ENCODE measurements at regions not wholly inside any gene's neighbourhood (a gene's known extent, or its start where the extent isn't known, plus 50 kb on each side); places are given as distances from the start of the nearest gene placed in this dataset.
A peak's percentile ranks its signal among the peaks of the same experiment; 100 is the strongest.

DNA sequence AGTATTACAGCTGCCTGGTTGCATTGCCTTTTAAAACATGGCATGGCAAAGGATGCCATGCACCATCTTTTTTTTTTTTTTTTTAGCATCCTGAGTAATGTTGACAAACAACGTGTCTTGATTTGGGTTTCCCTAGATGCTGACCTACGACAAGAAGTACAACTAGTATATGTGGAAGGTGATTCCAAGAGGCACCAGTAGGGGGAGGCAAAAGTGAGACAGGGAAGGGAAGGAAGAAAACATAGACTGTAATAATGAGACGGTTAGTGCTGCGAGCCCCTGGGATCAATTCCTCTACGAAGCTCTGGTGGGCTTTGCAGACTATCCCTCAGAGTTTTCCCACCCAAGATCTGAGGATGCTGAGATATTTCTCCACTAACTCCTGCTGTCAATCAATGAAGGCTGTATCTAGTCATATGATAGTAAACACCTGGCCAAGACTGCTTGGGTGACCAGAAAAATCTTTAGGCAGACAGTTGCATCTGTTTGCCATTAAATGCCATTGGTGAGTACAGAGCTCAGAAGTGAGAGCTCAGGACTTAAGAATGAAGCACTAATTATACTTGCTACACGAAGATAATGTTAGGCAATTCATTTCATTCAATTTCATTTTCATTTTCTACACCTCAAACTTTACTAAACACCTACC lies 458.6 kb upstream of the GOT2 start:
- Histone ChIP-seq H3K36me3 (ENCODE audit: control insufficient read depth, low read length) (no peaks in the 10 kb centered on the region), H3K27me3 (ENCODE audit: control insufficient read depth, low read length) (no peaks in the 10 kb centered on the region), H3K4me1 (ENCODE audit: control insufficient read depth, low read length) (no peaks in the 10 kb centered on the region), H4K20me1 (ENCODE audit: control insufficient read depth, insufficient read depth, low read depth, low read length) (no peaks in the 10 kb centered on the region), H3K9me2 (replicated peaks; ENCODE audit: control insufficient read depth, low read length) (no peaks in the 10 kb centered on the region), H3K27ac (ENCODE audit: low read depth, low read length) (no peak overlapping the region), H3K4me3 (ENCODE audit: low read length) (no peak overlapping the region), H3F3A (ENCODE audit: control insufficient read depth, insufficient read depth) (no peaks in the 10 kb centered on the region), H3K4me2 (ENCODE audit: low read length) (no peak overlapping the region), H3K9me3 (ENCODE audit: control insufficient read depth, insufficient read depth, low read length) (no peaks in the 10 kb centered on the region), H3K79me2 (ENCODE audit: control insufficient read depth, low read length) (no peaks in the 10 kb centered on the region)
- no peak for TF ChIP-seq EZH2phosphoT487 (IDR thresholded peaks at IDR 0.05; ENCODE audit: borderline replicate concordance, low read length)
- TF ChIP-seq, protein P1, sequence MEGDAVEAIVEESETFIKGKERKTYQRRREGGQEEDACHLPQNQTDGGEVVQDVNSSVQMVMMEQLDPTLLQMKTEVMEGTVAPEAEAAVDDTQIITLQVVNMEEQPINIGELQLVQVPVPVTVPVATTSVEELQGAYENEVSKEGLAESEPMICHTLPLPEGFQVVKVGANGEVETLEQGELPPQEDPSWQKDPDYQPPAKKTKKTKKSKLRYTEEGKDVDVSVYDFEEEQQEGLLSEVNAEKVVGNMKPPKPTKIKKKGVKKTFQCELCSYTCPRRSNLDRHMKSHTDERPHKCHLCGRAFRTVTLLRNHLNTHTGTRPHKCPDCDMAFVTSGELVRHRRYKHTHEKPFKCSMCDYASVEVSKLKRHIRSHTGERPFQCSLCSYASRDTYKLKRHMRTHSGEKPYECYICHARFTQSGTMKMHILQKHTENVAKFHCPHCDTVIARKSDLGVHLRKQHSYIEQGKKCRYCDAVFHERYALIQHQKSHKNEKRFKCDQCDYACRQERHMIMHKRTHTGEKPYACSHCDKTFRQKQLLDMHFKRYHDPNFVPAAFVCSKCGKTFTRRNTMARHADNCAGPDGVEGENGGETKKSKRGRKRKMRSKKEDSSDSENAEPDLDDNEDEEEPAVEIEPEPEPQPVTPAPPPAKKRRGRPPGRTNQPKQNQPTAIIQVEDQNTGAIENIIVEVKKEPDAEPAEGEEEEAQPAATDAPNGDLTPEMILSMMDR (IDR thresholded peaks at IDR 0.05; ENCODE audit: low read depth, low read length, poor library complexity, severe bottlenecking) = peak; percentile 62

GRCh38 chr16:59190731-59191130 lies 456.6 kb upstream of the GOT2 start:
- Histone ChIP-seq H3K9me3 (ENCODE audit: control insufficient read depth, insufficient read depth, low read length) (no peaks in the 10 kb centered on the region), H3K36me3 (ENCODE audit: control insufficient read depth, low read length) (no peaks in the 10 kb centered on the region), H3K4me3 (ENCODE audit: low read length) (no peak overlapping the region), H3K79me2 (ENCODE audit: control insufficient read depth, low read length) (no peaks in the 10 kb centered on the region), H3K4me2 (ENCODE audit: low read length) (no peak overlapping the region), H3K27me3 (ENCODE audit: control insufficient read depth, low read length) (no peaks in the 10 kb centered on the region), H4K20me1 (ENCODE audit: control insufficient read depth, insufficient read depth, low read depth, low read length) (no peaks in the 10 kb centered on the region), H3K9me2 (replicated peaks; ENCODE audit: control insufficient read depth, low read length) (no peaks in the 10 kb centered on the region), H3F3A (ENCODE audit: control insufficient read depth, insufficient read depth) (no peaks in the 10 kb centered on the region), H3K27ac (ENCODE audit: low read depth, low read length) (no peak overlapping the region), H3K4me1 (ENCODE audit: control insufficient read depth, low read length) (no peaks in the 10 kb centered on the region)
- TF ChIP-seq EZH2phosphoT487 (IDR thresholded peaks at IDR 0.05; ENCODE audit: borderline replicate concordance, low read length) = no peak
- TF ChIP-seq, protein P1 (IDR thresholded peaks at IDR 0.05; ENCODE audit: low read depth, low read length, poor library complexity, severe bottlenecking) = no peak

DNA sequence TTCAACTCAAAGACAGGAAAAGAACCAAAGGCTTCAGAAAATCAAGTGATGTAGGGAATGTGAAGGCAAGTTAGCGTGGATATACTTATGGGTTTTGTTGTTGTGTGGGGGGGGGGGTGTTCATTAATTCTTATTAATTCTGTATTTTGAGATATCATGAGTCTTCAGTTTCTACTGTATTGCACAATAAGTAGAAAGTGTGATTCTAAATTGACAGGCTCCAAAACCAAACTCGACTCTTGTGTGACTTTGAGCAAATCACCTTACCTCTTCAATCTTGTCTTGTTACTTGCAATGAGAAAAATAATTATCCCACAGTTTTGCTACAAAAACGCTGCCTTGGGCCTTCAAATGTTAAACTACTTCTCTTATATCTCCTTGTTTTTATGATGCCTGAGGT lies 453.9 kb upstream of the GOT2 start:
- TF ChIP-seq, protein P1 (IDR thresholded peaks at IDR 0.05; ENCODE audit: low read depth, low read length, poor library complexity, severe bottlenecking) = no peak
- TF ChIP-seq EZH2phosphoT487 (IDR thresholded peaks at IDR 0.05; ENCODE audit: borderline replicate concordance, low read length) = no peak
- H3K27me3 ChIP-seq (ENCODE audit: control insufficient read depth, low read length) = no peaks in the 10 kb centered on the region
- H3K4me3 ChIP-seq (ENCODE audit: low read length) = no peak overlapping the region
- no peaks in the 10 kb centered on the region for H3K9me2 ChIP-seq (replicated peaks; ENCODE audit: control insufficient read depth, low read length)
- no peaks in the 10 kb centered on the region for H3K4me1 ChIP-seq (ENCODE audit: control insufficient read depth, low read length)
- H3F3A ChIP-seq (ENCODE audit: control insufficient read depth, insufficient read depth) = no peaks in the 10 kb centered on the region
- H3K9me3 ChIP-seq (ENCODE audit: control insufficient read depth, insufficient read depth, low read length) = no peaks in the 10 kb centered on the region
- no peaks in the 10 kb centered on the region for H3K36me3 ChIP-seq (ENCODE audit: control insufficient read depth, low read length)
- no peaks in the 10 kb centered on the region for H3K79me2 ChIP-seq (ENCODE audit: control insufficient read depth, low read length)
- no peaks in the 10 kb centered on the region for H4K20me1 ChIP-seq (ENCODE audit: control insufficient read depth, insufficient read depth, low read depth, low read length)
- H3K27ac ChIP-seq (ENCODE audit: low read depth, low read length) = no peak overlapping the region
- H3K4me2 ChIP-seq (ENCODE audit: low read length) = no peak overlapping the region

All from DOHH2 (cell line).